CD4-positive, alpha-beta T cell treated with Interleukin-21 for 1 hour (primary cell): ENCODE measurements at regions not wholly inside any gene's neighbourhood (a gene's known extent, or its start where the extent isn't known, plus 50 kb on each side); places are given as distances from the start of the nearest gene placed in this dataset.
"Not testable (repeated sequence)": the region's sequence is repeated elsewhere in the genome, so short reads cannot be mapped to it uniquely, and the experiment has no call there.

Experiments used
- DNase-seq: peaks from one replicate; pipeline ENCODE4 v3.0.0-alpha.2; 2020

GRCh38 chr5:103842936-103843335, 280.3 kb upstream of the NUDT12 start:
- DNase-seq = no peak

GRCh38 chr5:103840600-103840999, 278.0 kb upstream of the NUDT12 start:
- no peak for DNase-seq

- DNase-seq = no peak
Measured at GRCh38 chr5:103834216-103834615, 271.6 kb upstream of the NUDT12 start.

DNA sequence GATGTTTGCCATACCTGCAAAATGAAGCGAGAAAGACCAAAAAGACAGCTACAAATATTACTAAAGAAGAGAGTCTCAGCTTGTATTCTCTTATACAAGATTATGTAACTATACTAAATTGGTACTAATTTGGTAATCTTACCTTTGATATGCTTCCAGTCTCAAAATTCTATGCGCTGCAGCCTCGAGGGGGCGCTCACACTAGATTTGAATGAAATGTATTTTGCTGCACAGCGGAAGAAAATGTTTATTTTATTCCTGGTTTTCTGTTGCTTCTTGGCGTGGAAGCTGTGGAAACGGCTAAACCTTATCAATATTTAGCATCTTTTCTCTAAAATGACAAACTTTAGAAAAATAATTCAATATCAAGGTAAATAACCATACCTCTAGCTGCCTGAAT, 267.0 kb upstream of the NUDT12 start:
- DNase-seq = no peak

- DNase-seq = no peak
Measured at GRCh38 chr5:103827976-103828375, 265.4 kb upstream of the NUDT12 start.

- no peak for DNase-seq
Measured at GRCh38 chr5:103821361-103821760, 258.8 kb upstream of the NUDT12 start.

GRCh38 chr5:103808464-103809106, 246.0 kb upstream of the NUDT12 start:
- DNase-seq = no peak

GRCh38 chr5:103804711-103805110, 242.1 kb upstream of the NUDT12 start:
- DNase-seq = no peak

DNA sequence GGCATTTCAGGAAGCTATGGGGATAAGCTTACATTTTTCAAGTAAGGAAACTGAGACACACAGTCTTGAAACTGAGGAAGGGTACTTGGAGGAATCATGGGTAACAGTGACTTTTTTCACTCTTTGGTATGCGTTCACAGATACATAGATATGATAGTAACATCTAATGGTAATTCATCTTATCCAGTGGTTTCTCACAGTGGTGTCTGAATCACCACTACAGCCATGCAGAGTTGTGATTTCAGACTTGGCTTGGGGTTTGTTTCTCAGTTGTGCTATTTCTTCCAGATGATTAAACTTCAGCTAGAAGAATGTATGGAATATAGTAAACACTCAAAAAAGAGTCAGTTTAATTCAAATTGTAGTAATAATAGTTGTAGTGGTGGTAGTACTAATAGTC, 239.1 kb upstream of the NUDT12 start:
- DNase-seq = no peak

- no peak for DNase-seq
Measured at GRCh38 chr5:103800741-103801495, 238.3 kb upstream of the NUDT12 start.

DNA sequence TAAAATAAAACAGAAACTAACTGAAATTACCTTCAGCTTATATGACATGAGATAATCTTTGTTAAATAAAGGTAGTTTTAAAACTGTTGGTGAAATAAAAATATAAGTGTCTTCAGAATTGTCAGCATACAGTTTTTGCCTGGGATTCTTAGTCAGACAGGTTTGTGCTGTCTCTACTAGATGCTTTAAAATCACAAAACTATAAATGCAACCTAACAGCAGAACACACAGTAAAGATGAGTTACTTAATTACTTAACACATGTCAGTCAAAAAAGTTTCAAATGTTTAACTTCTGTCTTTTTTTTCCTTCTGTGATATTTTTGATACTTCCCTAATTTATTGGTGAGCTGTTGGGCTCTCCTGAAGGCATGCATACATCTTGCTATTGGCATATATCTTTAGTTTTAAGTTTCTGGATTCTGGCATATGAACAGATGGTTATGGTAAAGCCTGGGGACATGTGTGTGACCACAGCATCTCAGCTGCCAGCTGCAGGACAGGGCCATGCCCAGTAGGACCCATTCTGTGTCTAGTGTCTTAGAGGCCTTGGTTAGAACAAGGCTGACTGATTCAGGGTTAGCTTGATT, 231.1 kb upstream of the NUDT12 start:
- DNase-seq = no peak

DNA sequence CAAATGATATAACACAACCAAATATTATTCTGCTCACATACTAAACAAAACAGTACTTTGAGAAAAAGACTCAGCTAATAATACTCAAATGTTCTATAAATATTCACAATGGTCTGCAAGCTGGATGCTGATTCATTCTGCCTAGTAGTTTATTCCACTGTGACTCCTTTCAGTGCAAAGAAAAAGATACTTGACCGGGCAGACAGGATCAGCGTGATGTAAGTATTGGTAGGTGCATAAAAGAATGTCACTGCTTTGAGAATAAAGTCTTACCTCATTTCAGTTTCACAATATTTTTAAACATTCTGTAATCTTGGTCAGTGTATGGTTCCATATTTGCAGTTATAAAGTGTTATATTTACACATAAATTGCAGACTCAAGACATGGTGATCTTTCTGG, 223.0 kb upstream of the NUDT12 start:
- no peak for DNase-seq

DNA sequence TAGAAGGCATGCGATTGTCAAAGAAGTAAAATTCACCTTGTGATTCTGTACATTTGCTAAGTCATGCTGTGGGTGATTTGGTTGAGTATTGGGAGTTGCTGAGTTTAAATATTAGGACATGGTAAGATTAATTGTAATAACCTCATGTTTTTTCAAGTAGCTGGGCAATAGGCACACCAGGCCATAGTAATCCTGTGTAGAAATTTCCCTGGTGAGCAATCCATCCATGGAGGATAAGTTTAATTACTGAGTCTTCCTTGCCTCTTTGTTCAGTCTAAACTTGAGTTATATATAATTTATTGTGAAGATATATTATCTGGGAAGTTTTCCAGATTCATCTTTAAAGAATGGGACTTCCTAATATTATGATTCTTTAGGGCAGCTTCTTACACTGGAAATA, 221.1 kb upstream of the NUDT12 start:
- DNase-seq = no peak

DNA sequence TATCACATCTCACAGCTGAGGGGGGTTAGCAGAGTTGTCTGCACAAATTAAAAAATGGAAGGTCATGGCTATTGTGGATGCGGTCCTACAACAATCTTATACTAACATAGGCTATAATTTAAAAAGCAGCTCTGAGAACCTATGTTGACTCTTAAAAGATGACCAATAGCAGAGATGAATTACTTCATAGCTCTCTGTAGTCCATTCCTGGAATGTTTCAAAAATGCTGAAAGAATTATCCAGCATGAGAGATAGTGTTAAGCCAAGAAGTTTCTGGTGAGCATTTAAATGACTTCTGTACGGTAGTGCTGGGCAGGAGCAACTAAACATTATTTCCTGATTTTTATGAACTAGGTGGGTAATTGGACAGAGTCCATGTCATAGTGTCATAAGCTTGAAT, 218.2 kb upstream of the NUDT12 start:
- DNase-seq = no peak

- no peak for DNase-seq
Measured at GRCh38 chr5:103774721-103775120, 212.1 kb upstream of the NUDT12 start.

DNA sequence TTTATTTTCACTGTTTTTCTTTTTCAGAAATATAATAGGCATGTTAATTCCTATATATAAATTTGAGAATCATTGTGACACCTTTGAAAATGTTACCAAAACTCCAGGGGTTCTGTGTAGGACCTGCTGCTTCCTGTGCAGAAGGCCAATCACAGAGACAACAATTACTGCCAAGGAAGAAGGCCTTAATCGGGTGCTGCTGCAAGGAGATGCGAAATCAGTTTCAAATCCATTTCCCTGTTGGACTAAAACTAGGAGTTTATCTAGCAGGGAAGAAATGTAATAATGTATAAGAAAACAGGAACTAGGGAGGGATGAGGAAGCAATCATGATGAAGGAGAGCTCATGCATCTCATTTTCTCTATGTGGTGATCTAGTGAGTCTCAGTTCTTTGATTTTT, 209.7 kb upstream of the NUDT12 start:
- DNase-seq = no peak

DNA sequence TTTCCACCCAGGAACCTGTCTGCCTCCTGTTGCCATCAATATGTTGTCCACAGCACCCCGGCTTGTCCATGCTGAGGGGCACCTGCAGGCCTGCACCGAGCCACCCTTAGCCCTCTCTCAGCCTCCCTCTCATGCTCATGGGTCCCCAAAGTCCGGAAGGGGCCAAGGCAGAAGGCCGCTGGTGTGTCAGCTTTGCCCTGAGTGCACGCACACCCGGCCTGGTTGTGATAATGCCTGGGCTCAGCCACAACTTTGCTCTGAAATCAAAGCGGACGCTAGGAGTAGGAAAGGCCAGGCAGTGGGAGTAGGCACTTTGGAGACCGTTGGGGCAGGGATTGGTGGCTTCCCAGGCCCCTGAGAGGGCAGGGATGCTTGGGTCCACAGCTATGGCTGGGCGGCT, 201.8 kb upstream of the NUDT12 start:
- DNase-seq = no peak

GRCh38 chr5:103758996-103759395, 196.4 kb upstream of the NUDT12 start:
- DNase-seq = no peak

DNA sequence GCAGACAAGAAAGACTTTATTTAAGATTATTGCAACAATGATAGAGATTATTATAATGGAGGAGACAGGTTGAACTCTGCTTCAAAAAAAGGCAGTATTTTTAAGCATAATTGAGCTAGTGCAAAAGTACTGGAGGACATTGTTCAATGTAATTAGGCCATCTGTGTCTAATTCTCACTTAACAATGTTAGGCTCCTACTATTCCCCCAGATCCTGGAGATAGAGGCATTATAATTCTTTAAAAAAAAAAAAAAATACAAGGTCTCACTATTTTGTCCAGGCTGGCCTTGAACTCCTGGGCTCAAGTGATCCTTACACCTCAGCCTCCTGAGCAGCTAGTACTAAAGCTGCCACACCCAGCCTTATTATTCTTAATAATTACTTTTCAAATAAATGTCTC, 193.4 kb upstream of the NUDT12 start:
- DNase-seq = no peak

GRCh38 chr5:103745353-103746065, 182.9 kb upstream of the NUDT12 start:
- DNase-seq = no peak

DNA sequence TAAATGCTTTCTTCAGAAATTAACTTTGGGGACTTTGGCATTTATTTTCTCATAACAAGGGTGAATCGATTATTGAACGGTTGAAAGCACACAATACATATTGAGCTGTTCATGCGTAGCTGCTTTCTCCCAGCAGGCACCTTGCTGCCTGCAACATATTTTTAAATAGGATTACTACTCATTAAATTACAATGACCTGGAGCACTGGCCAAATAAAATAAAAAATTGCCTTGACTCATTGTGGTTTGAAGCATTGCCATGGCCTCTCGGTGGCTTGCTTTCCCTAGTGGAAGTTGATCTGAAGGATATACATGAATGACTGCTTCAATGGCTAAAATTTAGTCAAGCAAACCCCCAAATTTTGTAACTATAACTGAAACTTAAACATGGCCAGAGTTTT, 181.6 kb upstream of the NUDT12 start:
- no peak for DNase-seq

- no peak for DNase-seq
Measured at GRCh38 chr5:103743421-103743820, 180.8 kb upstream of the NUDT12 start.

DNA sequence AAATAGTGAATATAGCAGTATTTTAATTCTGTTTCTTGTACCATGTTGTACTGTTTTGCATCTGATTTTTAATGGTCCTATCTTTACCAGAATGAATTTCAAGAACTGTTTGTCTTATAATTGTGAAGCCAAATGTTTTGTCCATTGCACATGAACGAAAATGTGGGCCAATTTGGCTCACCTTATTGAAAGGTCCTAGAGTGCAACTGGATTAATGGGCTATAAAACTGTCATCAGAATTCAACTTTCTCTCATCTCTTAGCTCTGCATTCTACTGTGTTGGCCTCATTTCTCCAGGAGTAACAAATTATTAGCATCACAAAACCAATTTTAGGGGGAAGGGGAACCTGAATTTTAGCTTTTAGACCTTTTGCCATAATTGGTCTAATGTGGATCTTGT, 179.4 kb upstream of the NUDT12 start:
- DNase-seq = no peak

- not testable (repeated sequence) for DNase-seq
Measured at GRCh38 chr5:103736343-103736742, 173.8 kb upstream of the NUDT12 start.
